ENCODE measurements at regions not wholly inside any gene's neighbourhood (a gene's known extent, or its start where the extent isn't known, plus 50 kb on each side); places are given as distances from the start of the nearest gene placed in this dataset.

- Histone ChIP-seq H2AFZ (replicated peaks; ENCODE audit: low read length, poor library complexity) (no peak overlapping the region), H4K91ac (ENCODE audit: insufficient read depth, low read depth, low read length) (no peak overlapping the region), H3K4me2 (ENCODE audit: low read depth, low read length) (no peak overlapping the region), H4K5ac (ENCODE audit: low read depth, low read length) (no peak overlapping the region), H2BK15ac (ENCODE audit: low read depth, low read length) (no peak overlapping the region), H4K8ac (ENCODE audit: low read depth in 2 of 2, low read length in 2 of 2) (no peak overlapping the region), H3K27ac (ENCODE audit: insufficient read depth, low read length) (no peak overlapping the region), H3K14ac (replicated peaks; ENCODE audit: low read depth, low read length) (no peak overlapping the region), H2BK20ac (ENCODE audit: low read depth, low read length) (no peak overlapping the region), H2BK5ac (ENCODE audit: low read depth, low read length, poor library complexity, severe bottlenecking) (no peak overlapping the region), H3K36me3 (ENCODE audit: control insufficient read depth, insufficient read depth, low read length) (no peaks in the 10 kb centered on the region), H2AK5ac (ENCODE audit: low read depth, low read length) (no peak overlapping the region), H2AK9ac (replicated peaks; ENCODE audit: low read depth, low read length, poor library complexity) (no peak overlapping the region), H3K4me3 (ENCODE audit: insufficient read depth, low read depth, low read length) (no peak overlapping the region), H2BK120ac (ENCODE audit: low read depth, low read length) (no peak overlapping the region), H3K27me3 (ENCODE audit: control insufficient read depth, insufficient read depth, low read length) (no peaks in the 10 kb centered on the region), H3K9ac (ENCODE audit: low read depth, low read length) (no peak overlapping the region), H3K9me3 (ENCODE audit: control insufficient read depth, insufficient read depth, low read length) (peaks cover 35% of the 10 kb centered on the region), H3K79me1 (ENCODE audit: low read depth in 1 of 2, low read length in 2 of 2) (no peaks in the 10 kb centered on the region), H3K18ac (ENCODE audit: low read depth, low read length) (no peak overlapping the region), H3K4me1 (ENCODE audit: control insufficient read depth, insufficient read depth, low read length) (no peaks in the 10 kb centered on the region), H3K56ac (ENCODE audit: extremely low read depth, insufficient read depth, low read length) (no peak overlapping the region), H3K23ac (ENCODE audit: low read depth, low read length) (no peak overlapping the region), H4K20me1 (ENCODE audit: insufficient read depth, low read length) (no peaks in the 10 kb centered on the region), H3K9me1 (ENCODE audit: insufficient read depth, low read length) (no peaks in the 10 kb centered on the region), H3K4ac (ENCODE audit: low read depth, low read length) (no peak overlapping the region)
- ATAC-seq (ENCODE audit: low read depth) (no peak), DNase-seq (no peak)
- TF ChIP-seq, protein P1, sequence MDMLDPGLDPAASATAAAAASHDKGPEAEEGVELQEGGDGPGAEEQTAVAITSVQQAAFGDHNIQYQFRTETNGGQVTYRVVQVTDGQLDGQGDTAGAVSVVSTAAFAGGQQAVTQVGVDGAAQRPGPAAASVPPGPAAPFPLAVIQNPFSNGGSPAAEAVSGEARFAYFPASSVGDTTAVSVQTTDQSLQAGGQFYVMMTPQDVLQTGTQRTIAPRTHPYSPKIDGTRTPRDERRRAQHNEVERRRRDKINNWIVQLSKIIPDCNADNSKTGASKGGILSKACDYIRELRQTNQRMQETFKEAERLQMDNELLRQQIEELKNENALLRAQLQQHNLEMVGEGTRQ (IDR thresholded peaks at IDR 0.05; ENCODE audit: low read depth, low read length) = no peak
- TF ChIP-seq CEBPB (IDR thresholded peaks at IDR 0.05; ENCODE audit: low read depth, low read length) (no peak), RFX5 (IDR thresholded peaks at IDR 0.05; ENCODE audit: low read depth, low read length) (no peak), BHLHE40 (IDR thresholded peaks at IDR 0.05; ENCODE audit: low read depth, low read length) (no peak), POLR2A (IDR thresholded peaks at IDR 0.05; ENCODE audit: low read depth, low read length) (no peak), CHD1 (IDR thresholded peaks at IDR 0.05; ENCODE audit: low read depth, low read length) (no peak), RAD21 (IDR thresholded peaks at IDR 0.05; ENCODE audit: low read length) (no peak), NFE2L2 (IDR thresholded peaks at IDR 0.05; ENCODE audit: low read depth, low read length) (no peak), CTCF (conservative IDR thresholded peaks at IDR 0.05; ENCODE audit: low read depth, low read length) (no peak), MAZ (IDR thresholded peaks at IDR 0.05; ENCODE audit: borderline replicate concordance, low read depth, low read length) (no peak), MXI1 (IDR thresholded peaks at IDR 0.05; ENCODE audit: borderline replicate concordance, low read depth, low read length) (no peak)
- POLR2A ChIA-PET (ENCODE audit: unreplicated experiment) = no interaction called here
- dilution Hi-C loops (cut with HindIII; ENCODE audit: low sequenced_read_pairs, unreplicated experiment) = no loop called here
- BruUV-seq (replicated peaks) = no TSS peak
- intact Hi-C loops (cut with micrococcal nuclease) = no loop called here
- 53% methylated on average over 4 of the region's 9 CpGs; no CpG with 5 or more reads in 1 of the 2 experiments for WGBS, 2 experiments (ENCODE audit: extremely low coverage in 2 of 2, insufficient read length in 1 of 2)
- in situ Hi-C loops (cut with MboI; ENCODE audit: low sequenced_read_pairs) = no loop called here
- CTCF ChIA-PET = no interaction called here
These were observed 1505.6 kb downstream of the BRD1 start for GRCh38 chr22:48321986-48322545.

Measured in IMR-90 (cell line).